Esophagus squamous epithelium (tissue), 4 donors: ENCODE measurements at regions not wholly inside any gene's neighbourhood (a gene's known extent, or its start where the extent isn't known, plus 50 kb on each side); places are given as distances from the start of the nearest gene placed in this dataset.

Source experiments
- CTCF ChIP-seq, 6 experiments: fragments of 450-650 bp in 4 of 6; fragments of 200-600 bp in 2 of 6; sonication (generic) in 2 of 6; IDR thresholded peaks; one replicate each; pipeline ENCODE4 v1.5.1; 2016 to 2019; ENCODE audit warnings: antibody characterized with exemption in 6 of 6, mild to moderate bottlenecking in 4 of 6, moderate library complexity in 4 of 6
- POLR2A ChIP-seq, 4 donors: fragments of 450-650 bp; IDR thresholded peaks; one replicate each; pipeline ENCODE4 v1.6.1; 2017; ENCODE audit warnings: antibody characterized with exemption in 4 of 4, mild to moderate bottlenecking in 4 of 4, moderate library complexity in 3 of 4

- TF ChIP-seq CTCF (IDR thresholded peaks at IDR 0.05), result no peak
- no peak for TF ChIP-seq POLR2A (IDR thresholded peaks at IDR 0.05)
Measured at GRCh38 chr6:68038815-68039408, 596.2 kb upstream of the ADGRB3 start.
